ENCODE measurements at regions not wholly inside any gene's neighbourhood (a gene's known extent, or its start where the extent isn't known, plus 50 kb on each side); places are given as distances from the start of the nearest gene placed in this dataset.

- TF ChIP-seq CTCF (IDR thresholded peaks at IDR 0.05; ENCODE audit: low read depth, low read length, poor library complexity, severe bottlenecking) (no peak), EZH2phosphoT487 (IDR thresholded peaks at IDR 0.05; ENCODE audit: borderline replicate concordance, low read length) (no peak)
These were observed 314.3 kb downstream of the TNS1 start for GRCh38 chr2:217688494-217688893.

Measured in DOHH2 (cell line).